Muscle layer of colon (tissue), 2 donors: ENCODE measurements at regions not wholly inside any gene's neighbourhood (a gene's known extent, or its start where the extent isn't known, plus 50 kb on each side); places are given as distances from the start of the nearest gene placed in this dataset.
"Not testable (repeated sequence)": the region's sequence is repeated elsewhere in the genome, so short reads cannot be mapped to it uniquely, and the experiment has no call there.

Experiments
- H3K27ac ChIP-seq: one replicate; pipeline ENCODE4 v1.7.0; 2013; ENCODE audit warnings: low read depth, mild to moderate bottlenecking, low read length, moderate library complexity
- H3K27me3 ChIP-seq, 2 donors: one replicate each; pipeline ENCODE4 v1.7.0; 2013; ENCODE audit warnings: low read length in 2 of 2, mild to moderate bottlenecking in 2 of 2; ENCODE audit not compliant: insufficient read depth in 2 of 2, control insufficient read depth in 1 of 2
- H3K36me3 ChIP-seq: one replicate; pipeline ENCODE4 v1.7.0; 2013; ENCODE audit warnings: mild to moderate bottlenecking, low read length; ENCODE audit not compliant: insufficient read depth
- H3K4me1 ChIP-seq: one replicate; pipeline ENCODE4 v1.7.0; 2013; ENCODE audit warnings: mild to moderate bottlenecking, low read length; ENCODE audit not compliant: insufficient read depth
- H3K4me3 ChIP-seq, 2 donors: one replicate each; pipeline ENCODE4 v1.7.0; 2013; ENCODE audit warnings: low read length in 2 of 2, low read depth in 1 of 2, mild to moderate bottlenecking in 1 of 2, moderate library complexity in 1 of 2
- H3K9ac ChIP-seq: one replicate; pipeline ENCODE4 v1.7.0; 2013; ENCODE audit warnings: low read length
- H3K9me3 ChIP-seq: one replicate; pipeline ENCODE4 v1.7.0; 2013; ENCODE audit warnings: mild to moderate bottlenecking, low read length
- donor health status: abdominal sarcoma.
- donor health status: Adenocarcinoma of cecum.

DNA sequence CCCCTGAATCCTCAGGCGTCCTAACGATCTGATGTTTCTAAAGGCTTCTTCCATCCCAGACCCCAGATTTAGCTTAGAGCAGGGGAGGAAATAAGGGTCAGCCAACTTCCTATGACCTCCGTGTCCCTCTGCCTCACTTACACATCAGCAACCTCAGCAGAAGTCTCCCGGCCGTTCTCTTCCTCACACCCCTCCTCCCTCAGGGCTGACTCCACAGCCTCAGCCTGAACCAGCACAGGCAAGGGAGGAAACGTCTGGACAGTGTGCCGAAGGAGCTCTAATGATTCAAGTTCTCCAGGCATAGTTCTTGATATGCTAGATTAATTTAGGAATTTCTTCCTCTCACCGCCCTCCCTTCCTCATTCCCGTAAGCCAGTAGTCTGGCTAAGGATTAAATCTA lies 121.4 kb downstream of the NUFIP1 start:
- no peaks in the 10 kb centered on the region for H3K36me3 ChIP-seq
- no peaks in the 10 kb centered on the region for H3K27me3 ChIP-seq
- H3K27ac ChIP-seq: no peak overlapping the region
- H3K4me1 ChIP-seq: no peaks in the 10 kb centered on the region
- no peak overlapping the region for H3K4me3 ChIP-seq
- H3K9ac ChIP-seq: no peak overlapping the region
- H3K9me3 ChIP-seq: no peaks in the 10 kb centered on the region

DNA sequence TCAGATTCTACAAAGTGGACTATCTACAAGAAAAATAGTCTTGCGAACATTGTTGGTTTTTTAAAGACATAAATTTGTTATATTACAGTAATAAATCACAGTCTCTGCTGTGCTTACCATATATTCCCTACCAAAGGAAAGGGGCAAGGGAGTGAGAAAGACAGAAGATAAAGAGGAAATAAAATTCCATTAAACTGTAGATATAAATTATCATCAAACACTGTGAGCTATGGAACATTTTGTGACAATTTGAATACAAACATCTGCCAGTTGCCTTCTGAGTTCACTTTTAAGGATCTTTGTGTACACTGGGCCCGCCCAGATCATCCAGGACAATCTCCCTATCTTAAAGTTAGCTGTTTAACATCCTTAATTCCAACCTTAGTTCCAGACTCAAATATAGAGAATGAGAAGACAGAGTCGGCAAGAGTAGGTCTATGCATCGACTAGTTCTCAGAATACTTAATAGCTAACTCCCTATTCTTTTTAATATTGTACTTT lies 122.8 kb downstream of the NUFIP1 start:
- Histone ChIP-seq H3K9ac (no peak overlapping the region), H3K9me3 (no peaks in the 10 kb centered on the region), H3K27me3 (no peaks in the 10 kb centered on the region), H3K27ac (no peak overlapping the region), H3K4me3 (no peak overlapping the region), H3K36me3 (no peaks in the 10 kb centered on the region), H3K4me1 (no peaks in the 10 kb centered on the region)

DNA sequence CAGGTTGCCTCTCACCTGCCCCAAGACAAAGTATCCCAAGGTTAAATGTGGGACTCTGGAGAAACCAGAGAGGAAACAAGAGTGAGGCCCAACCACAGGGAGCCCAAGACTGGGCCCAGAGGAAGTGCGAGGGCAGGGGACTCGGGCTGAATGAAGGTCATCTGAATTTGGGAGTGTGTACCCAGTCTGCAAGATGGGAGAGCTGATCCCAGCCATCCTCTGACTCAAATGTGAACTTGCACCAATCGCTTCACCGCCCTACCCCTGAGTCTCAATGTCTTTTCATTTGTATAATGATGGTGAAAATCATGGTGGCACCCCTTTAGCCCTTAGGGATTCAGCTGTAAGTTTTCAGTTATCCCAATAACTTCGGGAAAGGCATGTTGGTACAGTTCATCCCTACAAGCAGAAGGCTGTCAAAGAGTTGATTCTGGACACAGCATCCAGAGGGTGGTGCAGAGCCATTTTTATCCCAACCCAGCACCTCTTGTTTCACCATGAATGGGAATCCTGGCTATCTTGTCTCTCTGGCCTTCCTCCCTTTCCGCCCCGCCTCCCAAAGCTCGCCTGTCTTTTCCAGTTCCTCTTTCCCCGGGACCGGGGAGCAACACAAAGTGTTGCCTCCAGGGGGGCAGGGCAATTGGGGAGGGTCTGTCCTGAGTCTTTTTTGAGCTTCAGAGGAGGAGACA lies 123.4 kb downstream of the NUFIP1 start:
- Histone ChIP-seq H3K27ac (no peak overlapping the region), H3K4me3 (no peak overlapping the region), H3K27me3 (no peaks in the 10 kb centered on the region), H3K9me3 (no peaks in the 10 kb centered on the region), H3K9ac (no peak overlapping the region), H3K36me3 (no peaks in the 10 kb centered on the region), H3K4me1 (no peaks in the 10 kb centered on the region)

DNA sequence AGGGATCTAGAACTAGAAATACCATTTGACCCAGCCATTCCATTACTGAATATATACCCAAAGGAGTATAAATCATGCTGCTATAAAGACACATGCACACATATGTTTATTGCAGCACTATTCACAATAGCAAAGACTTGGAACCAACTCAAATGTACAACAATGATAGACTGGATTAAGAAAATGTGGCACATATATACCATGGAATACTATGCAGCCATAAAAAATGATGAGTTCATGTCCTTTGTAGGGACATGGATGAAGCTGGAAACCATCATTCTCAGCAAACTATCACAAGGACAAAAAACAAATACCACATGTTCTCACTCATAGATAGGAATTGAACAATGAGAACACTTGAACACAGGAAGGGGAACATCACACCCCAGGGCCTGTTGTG lies 125.6 kb downstream of the NUFIP1 start:
- not testable (repeated sequence) for H3K4me3 ChIP-seq, H3K36me3 ChIP-seq, H3K27ac ChIP-seq, H3K9ac ChIP-seq, H3K4me1 ChIP-seq, H3K9me3 ChIP-seq, H3K27me3 ChIP-seq

DNA sequence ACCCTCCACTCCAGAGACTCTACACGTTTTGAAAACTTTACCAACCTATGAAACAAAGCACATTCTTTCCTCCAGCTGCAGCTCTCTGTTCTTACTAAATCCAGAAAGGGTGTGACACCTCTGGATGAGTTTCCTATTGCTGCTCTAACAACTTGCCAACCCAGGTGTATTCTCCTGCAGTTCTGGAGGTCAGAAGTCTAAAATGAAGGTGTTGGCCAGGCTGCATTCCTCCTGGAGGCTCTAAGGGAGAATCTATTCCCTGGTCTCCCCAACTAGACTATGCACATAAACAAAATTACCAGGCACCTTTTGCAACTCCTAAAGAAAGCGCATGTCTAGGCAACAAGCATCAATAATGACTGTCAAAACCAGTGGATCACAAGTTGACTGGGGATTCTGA lies 128.8 kb downstream of the NUFIP1 start:
- H3K27ac ChIP-seq: no peak overlapping the region
- H3K9ac ChIP-seq: no peak overlapping the region
- no peak overlapping the region for H3K4me3 ChIP-seq
- no peaks in the 10 kb centered on the region for H3K4me1 ChIP-seq
- H3K27me3 ChIP-seq: no peaks in the 10 kb centered on the region
- no peaks in the 10 kb centered on the region for H3K36me3 ChIP-seq
- H3K9me3 ChIP-seq: no peaks in the 10 kb centered on the region

DNA sequence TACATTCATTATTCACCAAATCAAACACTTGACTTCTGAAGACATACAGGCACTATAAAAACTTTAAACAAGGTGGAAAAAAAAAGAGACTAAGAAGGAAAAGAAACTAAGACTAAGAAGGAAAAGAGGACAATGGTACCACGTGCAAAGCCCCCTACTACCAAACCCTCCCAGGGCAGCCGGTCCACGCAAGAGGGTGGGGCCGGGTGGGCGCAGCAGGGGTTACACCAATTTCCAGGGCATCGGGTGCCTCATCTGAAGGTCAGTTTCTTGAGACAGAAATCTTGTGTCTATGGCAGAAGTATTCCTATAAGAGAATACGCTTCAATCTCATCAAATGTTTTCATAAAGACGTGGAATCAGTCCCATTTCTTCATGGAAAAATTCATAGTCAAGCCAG lies 131.5 kb downstream of the NUFIP1 start:
- Histone ChIP-seq H3K9ac (no peak overlapping the region), H3K27me3 (no peaks in the 10 kb centered on the region), H3K36me3 (no peaks in the 10 kb centered on the region), H3K4me1 (no peaks in the 10 kb centered on the region), H3K4me3 (no peak overlapping the region), H3K27ac (no peak overlapping the region), H3K9me3 (no peaks in the 10 kb centered on the region)

DNA sequence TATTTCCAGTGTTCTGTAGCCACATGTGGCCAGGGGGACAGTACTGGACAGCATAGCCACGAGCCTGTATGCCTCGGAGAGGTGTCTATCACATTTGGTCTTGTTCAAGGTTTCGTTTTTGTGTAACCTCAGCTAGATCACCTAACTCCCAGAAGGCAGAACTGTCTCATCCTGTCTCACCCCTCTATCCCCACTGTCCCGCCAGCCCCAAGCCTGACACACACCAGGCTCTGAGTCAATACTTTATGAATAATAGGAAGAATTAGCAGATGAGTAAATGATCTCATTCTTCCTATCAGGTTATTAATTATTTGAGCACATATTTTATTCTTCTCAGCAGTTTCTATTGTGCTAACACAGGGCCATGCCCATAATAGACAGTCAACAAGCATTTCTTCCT lies 132.2 kb downstream of the NUFIP1 start:
- Histone ChIP-seq H3K4me3 (no peak overlapping the region), H3K36me3 (no peaks in the 10 kb centered on the region), H3K9me3 (no peaks in the 10 kb centered on the region), H3K9ac (no peak overlapping the region), H3K4me1 (no peaks in the 10 kb centered on the region), H3K27ac (no peak overlapping the region), H3K27me3 (no peaks in the 10 kb centered on the region)

DNA sequence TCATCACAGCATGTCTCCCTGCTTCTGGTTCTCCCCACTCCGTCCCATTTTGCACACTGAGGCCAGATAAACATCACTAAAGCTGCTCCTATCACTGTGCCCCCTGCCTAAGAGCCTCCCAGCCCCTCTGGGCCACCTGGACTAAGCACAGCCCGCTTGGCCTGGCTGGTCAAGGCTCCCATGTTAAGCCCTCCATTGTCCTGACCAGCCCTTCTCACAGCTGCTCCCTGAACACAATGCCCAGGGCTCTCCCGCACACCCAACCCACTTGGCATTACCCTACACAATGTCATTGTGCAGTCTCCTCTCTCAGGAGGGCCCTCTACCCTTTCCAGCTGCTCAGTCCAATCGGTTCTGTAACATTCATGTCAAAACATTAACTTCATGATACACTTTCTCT lies 133.4 kb downstream of the NUFIP1 start:
- H3K27me3 ChIP-seq: no peaks in the 10 kb centered on the region
- no peaks in the 10 kb centered on the region for H3K9me3 ChIP-seq
- H3K4me3 ChIP-seq: no peak overlapping the region
- no peak overlapping the region for H3K27ac ChIP-seq
- no peak overlapping the region for H3K9ac ChIP-seq
- H3K4me1 ChIP-seq: no peaks in the 10 kb centered on the region
- H3K36me3 ChIP-seq: no peaks in the 10 kb centered on the region

DNA sequence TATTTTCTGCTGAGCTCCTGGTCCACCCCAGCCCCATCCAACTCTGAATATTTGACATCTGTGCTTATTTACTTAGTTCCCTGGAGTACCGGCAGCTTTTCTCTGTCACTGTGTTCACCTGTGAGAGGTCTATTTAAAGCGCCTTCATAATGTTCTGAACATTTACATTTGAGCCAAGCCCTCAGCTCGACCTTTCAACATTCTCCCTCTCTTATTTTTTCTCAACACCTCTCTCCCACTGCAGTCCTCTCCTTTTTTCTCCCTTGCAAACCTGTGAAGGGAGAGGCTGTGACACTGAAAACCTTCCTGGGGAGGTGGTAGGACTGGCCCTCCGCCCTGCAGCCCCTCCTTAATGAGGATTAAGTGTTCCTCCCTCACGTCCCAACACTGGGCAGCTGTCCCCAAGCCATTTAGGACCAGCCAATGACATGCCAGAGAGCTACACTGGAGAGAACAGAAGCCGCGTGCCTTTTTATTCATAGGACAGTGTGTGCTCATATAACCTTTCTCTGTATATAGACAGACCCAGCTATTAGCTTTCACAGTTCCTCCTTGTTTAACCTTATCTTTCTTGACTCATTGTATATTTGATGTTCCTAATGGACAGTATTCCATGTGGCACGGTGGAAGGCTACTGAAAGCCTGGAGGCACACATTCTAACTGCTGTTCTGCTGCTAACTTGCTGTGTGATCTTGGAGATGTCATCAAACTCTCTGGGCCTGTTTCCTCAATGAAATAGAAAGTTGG lies 134.8 kb downstream of the NUFIP1 start:
- Histone ChIP-seq H3K4me3 (no peak overlapping the region), H3K4me1 (no peaks in the 10 kb centered on the region), H3K36me3 (no peaks in the 10 kb centered on the region), H3K9me3 (no peaks in the 10 kb centered on the region), H3K27ac (no peak overlapping the region), H3K9ac (no peak overlapping the region), H3K27me3 (no peaks in the 10 kb centered on the region)

DNA sequence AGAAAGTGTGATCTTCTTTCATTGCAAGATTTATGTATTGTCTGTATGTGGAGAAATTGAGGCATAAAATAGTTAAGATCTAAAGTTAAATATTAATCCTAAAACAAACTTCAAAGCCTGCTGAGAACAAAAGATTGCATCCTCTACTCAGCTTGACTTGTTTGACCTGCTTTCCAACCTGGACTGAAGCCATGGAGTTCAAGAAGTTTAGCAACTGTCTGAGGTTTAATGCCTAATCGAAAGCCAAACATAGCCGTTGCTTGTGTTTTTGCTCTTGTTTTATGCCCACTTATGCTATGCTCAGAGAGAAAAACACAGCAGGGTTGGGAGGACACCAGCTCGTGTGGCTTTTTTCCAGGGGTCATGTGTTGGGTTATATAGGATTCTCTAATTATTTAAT lies 135.6 kb downstream of the NUFIP1 start:
- Histone ChIP-seq H3K36me3 (no peaks in the 10 kb centered on the region), H3K9ac (no peak overlapping the region), H3K4me1 (no peaks in the 10 kb centered on the region), H3K27ac (no peak overlapping the region), H3K9me3 (no peaks in the 10 kb centered on the region), H3K4me3 (no peak overlapping the region), H3K27me3 (no peaks in the 10 kb centered on the region)

DNA sequence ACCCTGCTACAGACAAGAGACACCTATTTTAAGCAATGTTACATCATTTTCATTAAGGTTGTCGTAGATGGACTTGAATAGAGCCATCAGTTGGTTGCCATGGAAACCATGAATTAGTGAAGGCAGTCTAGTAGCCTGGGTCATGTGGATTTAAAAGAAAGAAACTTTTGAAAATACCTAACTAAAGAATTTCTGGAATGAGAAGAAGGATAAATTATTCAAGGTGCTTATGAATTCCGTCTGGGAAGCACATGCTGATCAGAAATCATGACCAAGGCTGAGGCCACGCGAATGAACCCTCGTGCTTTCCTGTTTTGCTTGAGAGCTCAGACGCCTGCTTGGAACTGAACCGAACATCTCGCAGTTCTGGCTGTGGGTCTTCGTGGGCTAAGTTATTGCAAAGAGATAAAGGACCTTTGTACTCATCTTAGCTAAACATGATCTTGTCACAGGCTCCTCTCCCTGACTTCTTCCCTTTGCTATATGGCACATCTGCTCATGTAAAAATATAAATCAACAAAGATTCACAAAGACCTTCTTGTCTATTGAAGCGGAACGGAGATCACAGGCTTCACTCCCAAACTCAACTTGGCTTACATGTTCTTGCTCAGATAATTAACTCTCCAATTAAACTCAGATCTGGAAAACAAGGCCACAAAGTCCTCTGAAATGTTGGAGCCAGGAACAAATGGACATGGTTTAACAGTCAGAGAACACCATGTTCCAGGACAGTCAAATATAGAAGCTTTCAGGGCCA lies 140.2 kb downstream of the NUFIP1 start:
- H3K4me1 ChIP-seq: no peaks in the 10 kb centered on the region

More for the DNA sequence above, 140.2 kb downstream of the NUFIP1 start:
- H3K9me3 ChIP-seq: no peaks in the 10 kb centered on the region
- no peak overlapping the region for H3K4me3 ChIP-seq
- H3K27ac ChIP-seq: no peak overlapping the region
- H3K9ac ChIP-seq: no peak overlapping the region
- H3K36me3 ChIP-seq: no peaks in the 10 kb centered on the region
- no peaks in the 10 kb centered on the region for H3K27me3 ChIP-seq
